Keratinocyte (primary cell): ENCODE measurements at regions not wholly inside any gene's neighbourhood (a gene's known extent, or its start where the extent isn't known, plus 50 kb on each side); places are given as distances from the start of the nearest gene placed in this dataset.

Source experiments
- CTCF ChIP-seq, 3 experiments: IDR thresholded peaks in 1 of 3; conservative IDR thresholded peaks in 1 of 3; optimal IDR thresholded peaks in 1 of 3; 2 replicates in 2 of 3; 3 replicates in 1 of 3; pipeline versions ENCODE3 to v1.5.1; 2011; ENCODE audit warnings: low read length in 3 of 3, mild to moderate bottlenecking in 3 of 3, moderate library complexity in 2 of 3, control low read depth in 1 of 3, inconsistent platforms in 1 of 3; ENCODE audit not compliant: insufficient read depth in 2 of 3; ENCODE audit errors: extremely low read depth in 1 of 3
- EZH2 ChIP-seq: IDR thresholded peaks from one replicate; pipeline ENCODE4 v1.6.1; 2012; ENCODE audit warnings: inconsistent platforms, mild to moderate bottlenecking, low read length, moderate library complexity

DNA sequence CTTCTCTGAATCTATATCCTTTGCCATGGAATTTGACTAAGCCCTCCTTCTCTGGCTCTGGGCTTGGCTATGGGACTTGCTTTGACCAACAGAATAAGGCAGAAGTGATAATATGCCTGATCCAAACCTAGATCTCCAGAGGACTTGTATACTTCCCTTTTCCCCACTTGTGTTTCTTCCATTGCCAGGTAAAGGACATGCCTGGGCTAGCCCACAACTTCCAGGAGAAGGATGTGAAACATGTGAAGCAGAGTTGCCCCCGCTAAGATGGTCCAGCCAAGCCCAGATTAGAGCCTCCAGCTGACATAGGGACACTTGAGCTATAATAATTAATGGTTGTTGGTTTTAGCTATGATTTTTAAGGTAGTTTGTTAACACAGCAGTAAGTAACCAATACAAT, 55.1 kb downstream of the FOXB1 start:
- TF ChIP-seq CTCF (optimal IDR thresholded peaks at IDR 0.05 in 1 of 3, IDR thresholded peaks at IDR 0.05 in 1 of 3, conservative IDR thresholded peaks at IDR 0.05 in 1 of 3; ENCODE audit: extremely low read depth in 1 of 3, insufficient read depth in 2 of 3, low read length in 3 of 3): no peak
- TF ChIP-seq EZH2: no peak
